HG02840 (cell line): ENCODE measurements at regions not wholly inside any gene's neighbourhood (a gene's known extent, or its start where the extent isn't known, plus 50 kb on each side); places are given as distances from the start of the nearest gene placed in this dataset.

ENCODE experiments used
- ATAC-seq: cut with Tn5 transposase; IDR thresholded peaks from one replicate; pipeline ENCODE4 v1.9.1; 2021; ENCODE audit warnings: mild to moderate bottlenecking, moderate library complexity, moderate number of reproducible peaks; ENCODE audit not compliant: unreplicated experiment, low FRiP score

GRCh38 chr5:73232266-73233041 lies 59.5 kb downstream of the TMEM174 start:
- ATAC-seq, result no peak

- ATAC-seq, result no peak
Observed at GRCh38 chr5:73231246-73231778, 58.3 kb downstream of the TMEM174 start.

GRCh38 chr5:73230264-73231245 lies 57.6 kb downstream of the TMEM174 start:
- no peak for ATAC-seq

- no peak for ATAC-seq
Observed at GRCh38 chr5:73229271-73229670, 56.3 kb downstream of the TMEM174 start.

GRCh38 chr5:73228052-73228451 lies 55.1 kb downstream of the TMEM174 start:
- no peak for ATAC-seq
